ENCODE measurements at regions not wholly inside any gene's neighbourhood (a gene's known extent, or its start where the extent isn't known, plus 50 kb on each side); places are given as distances from the start of the nearest gene placed in this dataset.

DNA sequence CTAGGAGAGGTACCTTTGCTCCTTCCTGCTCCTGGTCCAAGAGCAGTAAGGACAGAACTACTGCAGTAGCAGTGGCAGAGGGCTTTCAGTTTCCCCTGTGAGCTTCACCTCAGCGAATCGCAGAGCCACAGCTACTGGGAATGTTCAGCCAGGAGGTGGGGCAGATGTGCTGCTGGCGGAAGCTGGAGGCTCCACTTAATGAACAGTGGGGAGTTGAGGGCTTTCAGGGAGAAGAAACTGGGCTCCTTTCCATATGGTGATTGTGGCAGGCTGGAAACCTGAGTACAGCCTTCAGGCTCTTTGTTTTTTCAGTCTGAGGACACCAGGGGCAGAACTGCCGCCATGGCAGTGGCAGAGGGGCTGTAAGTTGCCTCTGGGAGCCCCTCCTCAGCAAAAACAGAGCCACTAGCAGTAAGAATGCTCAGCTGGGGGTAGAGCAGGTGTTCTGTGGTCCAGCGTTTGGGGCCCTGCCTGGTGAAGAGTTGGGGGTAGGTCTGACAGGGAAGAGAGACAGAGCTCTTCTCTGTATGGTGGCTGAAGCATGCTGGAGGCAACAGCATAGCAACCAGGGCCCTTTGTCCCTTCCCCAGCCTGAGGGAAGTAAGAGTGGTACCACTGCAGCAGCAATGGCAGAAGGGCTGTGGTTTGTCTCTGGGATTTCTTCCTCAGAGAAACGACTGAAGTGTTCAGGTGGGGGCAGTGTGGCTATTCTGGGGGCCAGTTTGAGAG, 106.0 kb upstream of the GRXCR1 start:
- no peak overlapping the region for H4K91ac ChIP-seq (replicated peaks; ENCODE audit: insufficient read length, low read length)
- H3K79me1 ChIP-seq (ENCODE audit: low read depth, low read length) = no peaks in the 10 kb centered on the region
- CTCF ChIA-PET (ENCODE audit: partially characterized antibody) = interaction anchor here (0.7 to 4.1 kb wide), 8 partner anchors 14 to 218 kb away, joined by 3 to 15 read pairs (median 4); no protein-coding TSS in a partner anchor
- no peaks in the 10 kb centered on the region for H3K36me3 ChIP-seq (ENCODE audit: control insufficient read depth in 2 of 4, insufficient read depth in 4 of 4, low read length in 3 of 4)
- H3K23ac ChIP-seq (ENCODE audit: insufficient read length) = no peak overlapping the region
- H3K27me3 ChIP-seq (replicated peaks in 1 of 4; ENCODE audit: control insufficient read depth in 3 of 4, extremely low read depth in 1 of 4, insufficient read depth in 3 of 4, low read length in 3 of 4) = no peaks in the 10 kb centered on the region; a peak in 1 of 7 replicates
- H3K79me2 ChIP-seq (ENCODE audit: control insufficient read depth in 1 of 2, insufficient read depth in 2 of 2, low read length in 2 of 2) = no peaks in the 10 kb centered on the region
- no peak overlapping the region; the same call in 1 of the 2 replicates for H2BK12ac ChIP-seq (ENCODE audit: low read depth, low read length)
- WGBS, 2 experiments (ENCODE audit: extremely low coverage in 1 of 2, insufficient coverage in 1 of 2, insufficient read length in 1 of 2, insufficient replicate concordance in 2 of 2, low coverage in 1 of 2, low lambda C conversion rate in 2 of 2, missing lambda C conversion rate in 1 of 2) = 71% methylated on average over 6 of the region's 6 CpGs; no CpG with 5 or more reads in 1 of the 2 experiments
- H3K9me3 ChIP-seq (ENCODE audit: insufficient read depth in 2 of 2, low read depth in 1 of 2, low read length in 1 of 2) = no peaks in the 10 kb centered on the region
- H2BK15ac ChIP-seq (ENCODE audit: low read length) = no peak overlapping the region
- no peaks in the 10 kb centered on the region for H3K23me2 ChIP-seq (ENCODE audit: low read depth, low read length)
- no peak overlapping the region for H4K8ac ChIP-seq (ENCODE audit: extremely low read depth, insufficient read depth, low read length)
- POLR2A ChIA-PET (ENCODE audit: partially characterized antibody) = interaction anchor here (0.5 kb wide), 1 partner anchor 465 kb away, joined by 3 read pairs; no protein-coding TSS in a partner anchor
- no peak overlapping the region for H2BK20ac ChIP-seq (ENCODE audit: low read length)
- FAIRE-seq (no peak), DNase-seq (ENCODE audit: low read depth in 1 of 2, low spot score in 2 of 2) (peak in 1 of 2 experiments; percentile 55)
- no peak overlapping the region for H3K18ac ChIP-seq (ENCODE audit: extremely low read depth, low read length)
- peak overlapping the region; percentile 30; the same call in 1 of the 2 replicates for H3K27ac ChIP-seq (ENCODE audit: low read depth, low read length)
- no peak overlapping the region for H3K4ac ChIP-seq (replicated peaks; ENCODE audit: insufficient read length, low read depth, low read length)
- H3K14ac ChIP-seq (ENCODE audit: insufficient read length) = no peak overlapping the region
- H3K4me2 ChIP-seq (ENCODE audit: insufficient read depth in 1 of 2, low read depth in 2 of 2, low read length in 2 of 2) = no peak overlapping the region
- H2AFZ ChIP-seq (ENCODE audit: low read length) = peak overlapping the region; percentile 91
- peaks cover 0 to 12% (median 0%) of the 10 kb centered on the region in 4 experiments; a peak in 2 of 7 replicates for H3K4me1 ChIP-seq (replicated peaks in 1 of 4; ENCODE audit: control insufficient read depth in 3 of 4, insufficient read depth in 4 of 4, low read length in 3 of 4)
- no peak overlapping the region for H2AK5ac ChIP-seq (ENCODE audit: low read depth, low read length)
- H4K20me1 ChIP-seq (replicated peaks in 1 of 2; ENCODE audit: control insufficient read depth in 1 of 2, insufficient read depth in 2 of 2, low read length in 2 of 2) = no peaks in the 10 kb centered on the region
- H4K5ac ChIP-seq (ENCODE audit: insufficient read length, low read depth, low read length) = no peak overlapping the region
- H2BK120ac ChIP-seq (replicated peaks; ENCODE audit: low read depth, low read length) = no peak overlapping the region
- no peak overlapping the region for H3K56ac ChIP-seq (replicated peaks; ENCODE audit: insufficient read length, low read depth, low read length)
- H2BK5ac ChIP-seq (ENCODE audit: low read depth, low read length) = peak overlapping the region; percentile 66; the same call in 1 of the 2 replicates
- H3K9ac ChIP-seq (replicated peaks in 1 of 4; ENCODE audit: extremely low read depth in 1 of 4, low read depth in 3 of 4, low read length in 3 of 4) = no peak overlapping the region
- no peak overlapping the region for H3K4me3 ChIP-seq (ENCODE audit: extremely low read depth in 1 of 4, insufficient read depth in 2 of 4, low read depth in 3 of 4, low read length in 4 of 4)
